GM21367 (cell line): ENCODE measurements at regions not wholly inside any gene's neighbourhood (a gene's known extent, or its start where the extent isn't known, plus 50 kb on each side); places are given as distances from the start of the nearest gene placed in this dataset.
"Not testable (repeated sequence)": the region's sequence is repeated elsewhere in the genome, so short reads cannot be mapped to it uniquely, and the experiment has no call there.

Source experiments
- ATAC-seq: cut with Tn5 transposase; IDR thresholded peaks from one replicate; pipeline ENCODE4 v1.9.1; 2021; ENCODE audit not compliant: unreplicated experiment

- no peak for ATAC-seq
These were observed 978.5 kb upstream of the FBXO33 start for GRCh38 chr14:40410708-40411107.

DNA sequence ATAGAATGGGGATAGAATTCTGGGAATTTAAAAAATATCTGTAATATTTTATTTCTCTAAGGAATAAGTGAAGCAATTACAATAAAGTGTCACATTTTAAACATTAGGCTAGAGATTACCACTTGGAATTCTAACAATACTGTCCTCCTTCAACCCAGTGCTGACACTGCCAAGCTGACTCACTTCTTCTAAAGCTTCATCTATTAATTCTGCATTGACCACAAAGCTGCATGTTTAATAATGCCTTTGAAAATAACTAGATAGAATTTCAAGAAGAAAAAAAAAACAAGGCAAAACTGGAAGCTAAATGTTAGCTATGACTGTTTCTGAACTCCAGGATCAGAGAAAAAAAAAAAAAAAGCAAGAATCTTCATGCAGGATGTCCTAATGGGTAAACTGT lies 970.7 kb upstream of the FBXO33 start:
- no peak for ATAC-seq

DNA sequence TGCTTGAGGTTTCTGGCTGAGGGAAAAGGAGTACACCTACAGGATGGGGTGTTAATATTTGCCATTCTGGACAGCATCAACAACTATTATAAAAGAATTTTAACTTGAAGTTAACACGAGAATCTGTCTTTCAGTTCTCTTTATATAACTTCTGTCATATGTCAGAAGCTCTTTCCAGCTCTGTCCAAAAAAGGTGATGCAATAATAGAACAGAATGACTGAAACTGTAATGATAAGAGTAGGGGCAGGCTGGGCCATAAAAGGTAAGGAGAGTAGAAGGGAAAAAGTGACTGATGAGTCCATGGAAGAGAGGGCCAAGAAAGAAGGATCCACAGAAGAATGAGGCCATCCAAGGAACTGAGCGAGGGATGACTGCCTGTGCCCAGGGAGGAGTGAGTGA lies 966.7 kb upstream of the FBXO33 start:
- ATAC-seq, result no peak

- ATAC-seq, result no peak
These were observed 962.6 kb upstream of the FBXO33 start for GRCh38 chr14:40394634-40395340.

DNA sequence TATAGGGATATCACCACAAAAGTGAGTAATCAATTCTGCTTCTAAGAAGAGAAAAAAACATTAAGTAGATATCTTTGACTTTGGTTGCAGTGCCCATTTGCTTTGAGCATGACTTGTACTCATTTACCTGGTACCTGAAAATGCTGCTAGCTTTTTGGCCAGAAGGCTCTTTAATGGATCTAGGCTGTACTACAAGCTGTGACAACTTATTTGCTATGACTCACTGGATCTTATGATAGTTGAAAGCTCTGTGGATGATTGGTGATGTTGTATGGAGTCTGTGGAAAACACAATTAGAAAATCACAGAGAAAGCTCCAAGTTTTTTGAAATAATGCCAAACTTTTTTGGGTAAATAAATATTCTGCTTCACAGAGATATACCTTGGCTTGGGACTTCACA lies 960.9 kb upstream of the FBXO33 start:
- no peak for ATAC-seq

DNA sequence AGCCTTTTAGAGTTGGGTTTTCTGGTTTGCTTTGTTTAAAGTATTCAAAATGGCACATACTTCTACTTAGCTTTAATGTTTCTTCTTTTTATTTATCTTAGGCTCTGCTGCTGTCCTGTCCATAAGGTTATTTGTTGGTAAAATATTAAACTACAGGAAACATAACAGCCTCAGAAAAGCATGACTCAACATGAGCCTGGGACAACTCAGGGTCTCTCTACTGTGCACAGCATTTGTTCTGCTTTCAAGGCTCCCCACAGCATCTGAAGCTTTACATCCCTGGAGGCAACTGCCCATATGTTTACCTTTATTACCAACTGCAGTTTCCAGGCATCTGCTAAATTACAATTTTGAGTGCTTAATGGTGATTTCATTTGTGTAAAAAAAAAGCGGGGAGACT lies 954.2 kb upstream of the FBXO33 start:
- no peak for ATAC-seq

DNA sequence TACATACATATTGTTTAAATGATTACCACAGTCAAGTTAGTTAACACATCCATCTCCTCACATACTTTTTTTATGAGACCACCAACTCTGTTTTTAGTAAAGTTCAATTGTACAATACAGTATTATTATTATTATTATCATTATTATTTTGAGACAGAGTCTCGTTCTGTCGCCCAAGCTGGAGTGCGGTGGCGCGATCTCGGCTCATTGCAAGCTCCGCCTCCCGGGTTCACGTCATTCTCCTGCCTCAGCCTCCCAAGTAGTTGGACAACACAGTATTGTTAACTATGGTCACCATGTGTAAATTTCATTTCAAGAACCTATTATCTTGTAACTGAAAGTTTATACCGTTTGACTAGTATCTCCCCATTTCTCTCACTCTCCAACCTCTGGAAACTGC lies 942.0 kb upstream of the FBXO33 start:
- ATAC-seq, result no peak

GRCh38 chr14:40371011-40371410 lies 938.8 kb upstream of the FBXO33 start:
- no peak for ATAC-seq

GRCh38 chr14:40368314-40368713 lies 936.1 kb upstream of the FBXO33 start:
- no peak for ATAC-seq

GRCh38 chr14:40367717-40368116 lies 935.5 kb upstream of the FBXO33 start:
- no peak for ATAC-seq

DNA sequence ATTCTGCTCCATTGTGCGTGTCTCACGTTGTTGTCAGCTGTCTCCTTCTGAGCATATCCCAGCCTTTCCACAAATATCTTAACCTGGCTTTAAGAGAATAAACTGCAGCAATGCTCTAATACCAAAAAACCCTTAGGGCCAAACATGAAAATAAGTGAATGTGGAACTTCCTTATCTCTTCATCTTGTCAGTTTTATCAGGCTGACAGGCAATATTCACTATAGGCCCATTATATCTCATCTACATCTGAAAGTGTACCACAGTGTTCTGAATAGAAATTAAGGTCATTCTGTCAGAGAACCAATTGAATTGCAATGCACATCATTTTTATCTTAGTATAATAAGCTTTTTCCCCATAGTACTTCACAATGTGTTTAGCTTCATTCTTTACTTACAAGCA lies 933.1 kb upstream of the FBXO33 start:
- no peak for ATAC-seq

GRCh38 chr14:40362856-40363255 lies 930.6 kb upstream of the FBXO33 start:
- no peak for ATAC-seq

DNA sequence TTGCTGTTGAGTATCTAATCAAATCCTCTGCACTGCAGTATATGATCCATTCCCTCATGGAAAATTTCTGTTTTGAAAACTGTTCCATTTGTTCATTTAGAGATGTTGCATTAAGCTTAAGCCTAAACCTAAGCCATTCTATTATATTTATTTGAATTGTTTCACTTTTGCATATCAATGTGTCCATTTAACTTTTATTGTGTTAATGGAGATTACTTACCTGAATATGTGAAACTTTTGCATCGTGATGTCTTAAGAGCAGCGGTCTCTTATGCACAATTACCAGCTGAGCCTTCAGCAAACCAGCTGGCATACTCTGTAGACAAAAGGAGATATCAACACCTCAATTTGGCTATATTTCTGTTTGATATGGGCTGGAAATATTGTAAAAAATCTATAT lies 922.5 kb upstream of the FBXO33 start:
- no peak for ATAC-seq

DNA sequence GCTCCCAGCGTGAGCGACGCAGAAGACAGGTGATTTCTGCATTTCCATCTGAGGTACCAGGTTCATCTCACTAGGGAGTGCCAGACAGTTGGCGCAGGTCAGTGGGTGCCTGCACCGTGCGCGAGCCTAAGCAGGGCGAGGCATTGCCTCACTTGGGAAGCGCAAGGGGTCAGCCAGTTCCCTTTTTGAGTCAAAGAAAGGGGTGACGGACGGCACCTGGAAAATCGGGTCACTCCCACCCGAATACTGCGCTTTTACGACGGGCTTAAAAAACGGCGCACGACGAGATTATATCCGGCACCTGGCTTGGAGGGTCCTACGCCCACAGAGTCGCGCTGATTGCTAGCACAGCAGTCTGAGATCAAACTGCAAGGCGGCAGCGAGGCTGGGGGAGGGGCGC lies 915.9 kb upstream of the FBXO33 start:
- ATAC-seq, result not testable (repeated sequence)

DNA sequence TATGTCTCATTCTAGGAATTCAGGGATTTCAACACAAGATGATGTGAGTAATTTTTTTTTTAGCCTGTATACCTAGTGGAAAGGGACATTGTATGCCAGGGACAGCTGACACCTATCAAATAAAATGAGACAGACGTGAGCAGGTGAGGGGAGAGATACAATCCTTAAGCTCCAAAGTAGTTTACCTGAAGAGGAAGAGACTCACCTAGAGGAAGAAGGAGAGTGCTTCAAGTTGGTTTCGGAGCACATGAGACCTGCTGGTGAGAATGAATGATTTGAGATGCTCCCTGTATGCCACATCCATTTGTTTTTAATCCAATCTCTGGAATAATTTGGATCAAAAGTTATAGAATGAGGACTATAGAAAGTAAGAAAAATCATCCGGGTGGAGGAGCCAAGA lies 915.4 kb upstream of the FBXO33 start:
- no peak for ATAC-seq

DNA sequence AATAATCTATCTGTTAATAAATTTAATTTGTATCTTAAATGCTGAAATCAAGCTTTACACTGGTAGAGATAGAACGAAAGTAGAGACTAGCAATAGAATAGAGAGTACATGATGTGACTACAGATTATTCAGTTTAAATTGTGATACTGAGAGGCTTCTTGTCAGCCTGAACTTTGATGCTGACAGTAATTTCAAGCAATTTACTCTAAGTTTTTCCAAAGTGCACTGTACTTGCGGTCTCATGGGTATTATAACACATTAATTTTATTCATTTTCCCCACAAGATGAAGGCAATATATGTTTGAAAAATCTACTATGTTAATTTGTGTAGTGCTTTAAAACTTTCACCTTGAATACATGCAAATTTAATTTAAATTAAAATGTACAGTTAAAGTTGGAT lies 914.0 kb upstream of the FBXO33 start:
- no peak for ATAC-seq

DNA sequence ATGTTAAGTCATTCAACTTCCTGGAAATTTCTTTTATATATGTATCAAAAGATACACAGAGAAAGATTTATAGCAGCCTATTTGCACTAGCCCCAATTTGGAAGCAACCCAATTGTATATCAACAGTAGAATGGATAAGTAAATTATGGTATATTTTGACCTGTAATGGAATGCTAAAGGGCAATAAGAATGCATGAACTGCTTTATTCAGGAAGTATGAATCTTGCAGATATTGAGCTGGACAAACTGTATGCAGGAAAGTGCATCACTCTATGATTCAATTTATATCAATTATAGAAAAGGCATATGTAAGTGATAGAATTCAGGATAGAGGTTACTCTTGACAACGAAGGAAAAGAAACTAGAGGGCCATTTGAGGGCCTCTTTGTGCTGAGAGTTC lies 913.1 kb upstream of the FBXO33 start:
- no peak for ATAC-seq

- ATAC-seq, result no peak
These were observed 908.5 kb upstream of the FBXO33 start for GRCh38 chr14:40340708-40341107.

- ATAC-seq, result no peak
These were observed 904.6 kb upstream of the FBXO33 start for GRCh38 chr14:40336846-40337245.

DNA sequence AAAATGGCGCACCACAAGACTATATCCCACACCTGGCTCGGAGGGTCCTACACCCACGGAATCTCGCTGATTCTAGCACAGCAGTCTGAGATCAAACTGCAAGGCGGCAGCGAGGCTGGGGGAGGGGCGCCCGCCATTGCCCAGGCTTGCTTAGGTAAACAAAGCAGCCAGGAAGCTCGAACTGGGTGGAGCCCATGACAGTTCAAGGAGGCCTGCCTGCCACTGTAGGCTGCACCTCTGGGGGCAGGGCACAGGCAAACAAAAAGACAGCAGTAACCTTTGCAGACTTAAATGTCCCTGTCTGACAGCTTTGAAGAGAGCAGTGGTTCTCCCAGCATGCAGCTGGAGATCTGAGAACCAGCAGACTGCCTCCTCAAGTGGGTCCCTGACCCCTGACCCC lies 894.3 kb upstream of the FBXO33 start:
- not testable (repeated sequence) for ATAC-seq

DNA sequence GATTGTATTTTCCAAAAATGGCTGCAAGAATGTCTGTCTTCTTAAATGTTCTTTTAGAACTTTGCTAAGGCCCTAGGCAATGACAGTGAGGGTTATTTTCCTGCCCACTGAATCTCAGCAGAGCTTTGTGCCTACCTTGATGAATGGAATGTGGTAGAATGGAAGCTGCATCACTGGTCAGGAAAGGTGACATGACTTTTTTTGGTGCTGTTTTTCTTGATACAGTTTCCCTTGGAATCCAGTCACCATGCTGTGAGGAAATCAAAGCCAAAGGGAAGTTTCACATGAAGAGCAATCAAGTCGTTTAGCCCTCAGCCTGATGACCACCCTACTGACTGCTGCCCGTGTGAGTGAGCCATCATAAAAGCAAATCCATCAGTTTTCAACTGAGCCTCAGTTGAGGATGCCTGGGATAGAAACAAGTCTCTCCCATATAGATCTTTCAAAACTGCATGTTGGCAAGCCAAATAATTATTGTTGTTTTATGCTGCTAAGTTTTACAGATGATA lies 886.0 kb upstream of the FBXO33 start:
- no peak for ATAC-seq

DNA sequence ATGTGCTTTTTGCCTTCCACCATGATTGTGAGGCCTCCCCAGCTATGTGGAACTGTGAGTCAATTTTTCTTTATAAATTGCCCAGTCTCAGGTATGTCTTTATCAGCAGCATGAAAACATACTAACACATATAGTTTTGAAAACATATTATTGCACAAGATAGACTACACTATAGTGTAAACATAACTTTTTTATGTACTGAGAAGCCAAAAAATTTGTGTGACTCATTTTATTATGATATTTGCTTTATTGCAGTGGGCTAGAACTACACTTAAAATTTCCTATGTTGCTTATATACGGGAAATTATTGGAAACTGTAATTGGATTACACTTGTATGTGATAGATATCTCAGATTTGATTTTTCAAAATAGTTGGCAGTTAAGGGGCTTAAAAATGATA lies 885.5 kb upstream of the FBXO33 start:
- ATAC-seq, result no peak

DNA sequence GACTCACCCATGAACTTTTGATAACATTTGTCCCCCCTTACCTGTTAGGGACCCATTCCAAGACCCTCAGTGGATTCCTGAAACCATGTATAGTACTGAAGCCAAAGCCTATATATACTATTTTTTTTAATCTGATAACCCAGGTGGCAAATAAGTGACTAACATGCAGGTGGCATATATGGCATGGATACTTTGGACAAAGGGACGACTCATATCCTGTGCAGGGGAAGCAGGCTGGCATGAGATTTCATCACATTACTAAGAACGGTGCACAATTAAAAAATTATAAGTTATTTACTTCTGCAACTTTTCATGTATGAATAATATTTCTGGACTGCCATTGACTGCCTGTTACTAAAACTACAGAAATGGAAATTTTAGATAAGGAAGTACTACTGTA lies 880.1 kb upstream of the FBXO33 start:
- ATAC-seq, result no peak
